DMS153 (cell line): ENCODE measurements at regions not wholly inside any gene's neighbourhood (a gene's known extent, or its start where the extent isn't known, plus 50 kb on each side); places are given as distances from the start of the nearest gene placed in this dataset.

Experiments
- DNase-seq: peaks from one replicate; lab custom pipeline; 2025; lab: John Stamatoyannopoulos, UW

GRCh38 chr10:78759456-78760120 is 309.2 kb upstream of the ZMIZ1 start:
- DNase-seq, result no peak

DNA sequence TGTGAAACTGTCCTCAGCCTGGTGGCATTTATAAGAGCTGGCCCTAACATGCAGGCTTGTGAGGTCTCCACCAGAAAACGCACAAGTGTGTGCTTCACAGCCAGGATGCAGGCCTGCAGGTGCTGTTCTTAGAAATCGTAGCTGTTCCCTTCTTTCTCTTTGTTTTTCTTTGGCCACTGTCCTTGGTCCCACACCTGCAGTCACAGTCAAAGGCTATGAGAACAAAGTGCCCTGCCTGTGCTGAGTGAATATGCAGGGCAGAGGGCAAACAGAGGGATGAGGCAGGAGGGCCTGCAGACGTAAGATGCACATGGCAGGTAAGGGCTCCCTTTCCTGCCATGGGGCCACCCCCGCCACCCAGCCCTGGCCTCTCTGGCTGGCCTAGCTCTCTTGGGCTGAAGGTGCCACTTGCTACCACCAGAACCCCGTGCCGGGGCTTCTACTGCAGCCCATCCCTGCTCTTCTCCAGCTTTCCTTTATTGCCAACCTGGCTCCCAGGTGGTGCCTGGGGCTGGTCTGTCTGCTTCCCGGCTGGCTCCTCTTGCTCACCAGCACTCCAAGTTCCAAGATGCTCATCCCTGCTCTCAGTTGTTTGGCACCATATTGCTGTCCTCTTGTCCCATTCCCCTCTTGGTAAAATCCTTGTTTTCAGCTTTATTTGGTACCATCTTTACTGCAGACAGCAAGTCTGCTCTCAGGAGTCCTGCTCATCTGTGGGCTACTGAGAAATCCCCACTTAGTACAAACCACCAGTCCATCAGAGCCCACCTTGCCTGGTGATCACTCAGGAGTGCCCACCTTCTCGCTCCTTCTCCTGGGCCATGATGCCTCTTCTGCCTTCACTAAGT is 308.1 kb upstream of the ZMIZ1 start:
- no peak for DNase-seq

DNA sequence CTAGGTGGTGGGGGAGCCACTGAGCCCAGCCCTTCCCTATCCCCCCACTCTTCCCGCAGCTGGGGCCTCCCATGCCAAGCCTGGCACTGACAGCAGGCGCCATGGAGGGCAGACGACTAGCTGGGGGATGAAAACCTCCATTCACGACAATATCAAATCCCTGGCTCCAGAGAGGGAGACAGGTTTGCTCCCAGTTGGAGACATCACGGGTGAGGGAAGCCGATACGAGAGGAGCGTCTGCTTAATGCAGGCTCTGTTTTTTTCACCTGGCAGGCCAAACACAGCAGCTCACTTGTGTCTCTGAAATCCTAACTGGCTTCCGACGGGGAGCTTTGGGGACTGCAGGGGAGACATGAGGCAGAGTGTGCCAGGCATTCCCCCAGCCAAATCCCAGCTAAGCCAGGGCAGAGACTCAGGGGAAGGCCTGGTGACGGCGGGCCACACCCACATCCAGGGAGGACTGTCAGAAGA is 307.4 kb upstream of the ZMIZ1 start:
- DNase-seq, result no peak

GRCh38 chr10:78762086-78762630 is 306.6 kb upstream of the ZMIZ1 start:
- no peak for DNase-seq

DNA sequence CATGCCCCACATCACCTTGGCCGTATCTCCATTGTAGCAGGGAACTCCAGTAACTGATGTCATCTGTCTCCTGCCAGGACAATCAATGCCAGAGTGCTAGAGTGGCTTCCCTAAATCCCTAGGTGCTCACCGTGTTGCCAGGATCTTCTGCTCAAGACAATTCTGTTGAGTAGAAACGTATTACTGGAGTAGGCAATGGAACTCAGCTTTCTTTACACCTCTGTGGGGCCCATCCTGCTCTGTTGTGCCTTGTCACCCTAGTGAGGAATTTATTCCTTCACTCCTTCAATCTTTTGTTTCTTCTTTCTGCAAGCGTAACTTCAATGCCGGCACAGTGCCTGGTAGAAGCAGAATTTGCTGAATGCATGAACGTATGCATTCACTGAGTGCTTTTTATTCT is 305.5 kb upstream of the ZMIZ1 start:
- no peak for DNase-seq

DNA sequence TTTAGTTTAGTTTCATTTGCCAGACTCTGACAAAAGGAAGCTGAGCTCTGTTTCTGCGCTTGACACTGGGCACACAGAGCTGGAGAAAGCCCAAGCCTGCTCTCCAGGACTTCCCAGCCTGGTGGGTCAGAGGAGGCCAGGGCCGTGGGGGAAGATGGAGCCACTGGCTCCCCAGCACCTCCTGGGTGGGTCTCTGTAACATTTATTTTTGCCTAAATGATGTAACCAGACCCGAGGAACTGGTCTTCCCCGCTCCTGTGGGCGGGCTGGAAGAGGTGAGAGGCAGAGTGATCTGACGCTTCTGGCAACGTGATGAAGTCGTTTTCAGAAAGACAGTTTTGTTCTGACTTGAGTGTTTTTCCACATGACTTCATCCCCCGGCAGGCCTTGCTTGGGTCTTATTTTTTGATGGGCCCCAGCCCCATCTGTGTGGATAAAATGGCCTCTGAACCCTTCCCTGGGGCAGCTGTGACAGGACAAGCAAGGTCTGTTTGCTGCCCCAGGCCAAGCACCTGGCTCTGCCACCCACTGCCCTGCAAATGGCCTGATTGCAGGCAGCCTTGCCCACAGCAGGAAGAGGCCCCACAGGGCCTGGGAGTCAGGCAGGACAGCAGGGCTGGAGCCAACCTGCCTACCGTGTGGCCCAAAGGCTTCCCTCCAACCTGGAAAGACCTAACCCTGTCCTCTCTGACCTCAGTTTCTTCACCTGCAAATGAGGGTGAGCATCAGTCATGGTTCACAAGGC is 304.9 kb upstream of the ZMIZ1 start:
- DNase-seq, result no peak

- DNase-seq, result no peak
These were observed 304.3 kb upstream of the ZMIZ1 start for GRCh38 chr10:78764436-78764835.

DNA sequence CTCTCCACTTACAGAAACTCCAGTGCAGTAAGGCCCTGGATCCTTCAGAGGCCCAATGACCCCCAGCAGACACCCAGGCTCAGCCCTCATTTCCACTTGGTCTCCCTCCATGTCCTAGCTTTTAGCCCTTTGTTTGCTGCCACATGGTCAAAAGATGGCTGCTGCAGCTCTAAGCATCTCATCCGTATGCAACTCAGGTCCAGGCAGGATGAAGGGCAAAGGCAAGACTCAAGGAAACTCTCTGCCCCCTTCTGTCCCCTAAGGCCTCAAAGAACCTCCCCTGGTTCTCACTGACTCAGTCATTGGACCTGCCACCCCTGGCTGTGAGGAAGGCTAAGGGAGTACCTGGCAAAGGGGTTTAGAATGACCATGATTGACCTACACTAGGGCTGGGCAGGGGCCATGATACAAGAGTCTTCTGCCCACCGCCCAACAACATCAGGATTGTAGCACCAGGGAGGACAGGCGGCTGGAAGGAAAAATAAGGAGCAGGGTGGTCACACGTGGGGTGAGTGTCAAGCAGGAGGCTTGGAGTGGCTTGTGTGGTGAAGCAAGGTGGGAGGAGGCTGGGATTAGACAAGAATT is 303.8 kb upstream of the ZMIZ1 start:
- DNase-seq, result no peak

GRCh38 chr10:78765726-78766335 is 302.9 kb upstream of the ZMIZ1 start:
- DNase-seq, result no peak

- DNase-seq, result no peak
These were observed 302.2 kb upstream of the ZMIZ1 start for GRCh38 chr10:78766603-78767002.

GRCh38 chr10:78768041-78768835 is 300.5 kb upstream of the ZMIZ1 start:
- DNase-seq, result no peak

DNA sequence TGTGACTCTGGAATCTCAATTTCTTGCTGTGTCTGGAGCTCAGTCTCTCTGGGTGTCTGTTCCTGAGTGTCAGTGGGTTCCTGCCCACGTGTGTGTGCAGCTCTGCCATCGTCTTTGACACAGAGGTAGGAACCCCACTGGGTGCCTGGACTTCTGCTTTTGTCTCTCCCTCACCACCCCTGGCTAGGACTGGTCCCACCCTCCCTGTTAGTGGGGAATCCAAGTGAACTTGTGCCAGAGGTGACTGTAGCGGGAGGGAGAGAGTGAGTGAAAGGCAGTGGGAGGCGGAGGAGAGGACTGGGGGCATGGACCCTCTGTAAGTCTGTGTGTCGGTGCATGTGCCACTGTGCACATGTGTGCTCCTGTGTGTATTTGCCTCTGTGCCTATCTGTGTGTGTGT is 299.9 kb upstream of the ZMIZ1 start:
- no peak for DNase-seq

DNA sequence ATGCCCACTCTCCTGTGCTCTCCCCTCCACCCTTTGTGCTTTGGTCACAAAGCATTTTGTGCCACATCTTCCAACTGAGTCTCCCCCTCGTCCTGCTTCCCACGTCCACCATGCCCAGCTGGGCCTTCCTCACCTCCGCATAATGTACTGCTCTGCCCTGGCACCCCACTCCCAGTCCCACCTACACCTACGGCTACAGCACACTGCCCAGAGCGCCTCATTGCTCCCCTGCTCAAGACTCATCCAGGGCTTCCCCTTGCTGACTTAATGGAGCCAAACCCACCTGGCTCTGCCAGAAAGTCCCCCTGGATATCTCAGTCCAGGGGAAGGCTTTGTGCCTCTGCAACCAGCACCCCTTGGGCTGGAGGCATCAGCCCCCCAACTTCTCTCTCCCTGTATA is 299.2 kb upstream of the ZMIZ1 start:
- no peak for DNase-seq

GRCh38 chr10:78770167-78771090 is 298.3 kb upstream of the ZMIZ1 start:
- no peak for DNase-seq

- no peak for DNase-seq
These were observed 297.5 kb upstream of the ZMIZ1 start for GRCh38 chr10:78771260-78771659.

- no peak for DNase-seq
These were observed 296.8 kb upstream of the ZMIZ1 start for GRCh38 chr10:78771808-78772455.

DNA sequence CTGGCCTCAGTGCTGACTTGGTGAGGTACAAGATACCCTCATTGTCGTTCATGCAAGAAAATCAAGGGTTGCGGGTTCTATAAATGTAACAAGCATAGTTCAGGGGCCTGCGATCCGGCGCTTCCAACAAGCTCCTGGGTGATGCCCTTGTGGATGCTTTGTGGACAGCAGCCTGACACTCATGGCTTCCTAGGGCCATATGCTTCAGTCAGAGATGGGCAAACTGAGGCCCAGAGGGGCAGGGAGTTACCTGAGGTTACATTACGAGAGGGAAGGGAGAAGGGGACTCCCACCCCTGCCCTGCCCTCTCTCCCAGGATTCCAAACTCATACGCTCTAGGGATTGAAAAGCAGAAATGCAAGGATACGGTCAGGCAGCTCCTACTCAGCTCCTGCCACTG is 296.3 kb upstream of the ZMIZ1 start:
- no peak for DNase-seq

DNA sequence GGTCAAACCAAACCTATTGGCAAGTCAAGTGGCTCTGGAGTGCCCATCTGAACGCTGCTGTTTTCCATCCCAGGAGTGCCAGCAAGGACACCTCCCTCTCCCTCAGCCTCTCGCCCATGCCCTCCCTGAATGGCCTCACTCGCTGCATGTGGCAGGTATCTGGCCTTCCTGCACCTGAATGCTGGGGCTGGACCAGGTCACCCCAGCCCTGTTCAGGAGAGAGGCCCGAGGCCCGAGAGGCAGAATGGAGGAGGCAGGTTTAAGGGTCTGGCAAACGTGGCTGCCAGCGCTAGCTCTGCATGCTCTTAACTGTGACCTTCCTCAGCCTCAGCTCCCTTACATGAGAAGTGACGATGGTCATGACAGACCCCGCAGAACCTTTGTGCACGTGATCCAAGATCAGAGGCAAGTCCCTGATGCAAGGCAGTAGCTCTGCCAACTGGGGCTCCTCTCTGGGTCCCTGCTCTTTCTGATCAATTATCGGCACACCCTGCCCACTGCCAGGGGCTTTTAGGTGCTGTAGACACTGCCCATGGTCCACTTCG is 295.7 kb upstream of the ZMIZ1 start:
- DNase-seq, result no peak

DNA sequence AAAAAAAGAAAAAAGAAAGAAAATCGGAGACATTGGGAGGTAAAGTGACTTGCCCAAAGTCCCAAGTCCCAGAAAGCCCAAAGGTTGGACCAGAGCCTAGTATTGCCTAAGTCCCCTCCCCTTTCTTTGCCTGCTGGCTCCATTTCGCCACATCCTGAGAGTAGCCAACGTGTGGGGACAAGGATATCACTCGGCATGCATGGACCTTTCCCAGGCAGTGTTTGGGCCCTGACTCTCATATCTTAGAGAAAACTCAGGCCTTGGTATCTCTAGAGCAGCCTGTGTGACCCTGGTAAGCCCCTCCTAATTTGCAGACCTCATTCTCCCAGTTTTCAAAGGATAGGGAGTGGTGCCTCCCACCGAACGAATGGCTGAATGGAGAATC is 294.2 kb upstream of the ZMIZ1 start:
- DNase-seq, result no peak
